IMR-90 (cell line): ENCODE measurements at regions not wholly inside any gene's neighbourhood (a gene's known extent, or its start where the extent isn't known, plus 50 kb on each side); places are given as distances from the start of the nearest gene placed in this dataset.

ENCODE experiments used
- ATAC-seq: fragments of 200-7000 bp; cut with Tn5 transposase; 2 replicates; pipeline ENCODE4 v1.9.1; 2020; ENCODE audit warnings: low read depth, mild to moderate bottlenecking, moderate library complexity
- BruUV-seq: library from RNA; stranded (reverse); fragments of 400-500 nt; replicated peaks from 2 replicates; lab custom pipeline; 2021; lab: Mats Ljungman, UMichigan
- CTCF ChIA-PET: fragments of 300-600 bp; formaldehyde crosslinking; extraction: SDS; loops from one replicate; lab custom pipeline; 2021; ENCODE audit warnings: antibody characterized with exemption; lab: Yijun Ruan, JAX
- POLR2A ChIA-PET: fragments of 300-600 bp; sonication (Branson Sonifier 250); formaldehyde crosslinking; loops from one replicate; lab custom pipeline; 2022; ENCODE audit warnings: antibody characterized with exemption; ENCODE audit not compliant: unreplicated experiment; lab: Charles Lee
- DNase-seq: peaks from one replicate; pipeline ENCODE4 v3.0.0; 2013
- H2AFZ ChIP-seq: replicated peaks from 2 replicates; pipeline ENCODE3; 2013; ENCODE audit warnings: low read length, mild to moderate bottlenecking; ENCODE audit not compliant: poor library complexity
- H2AK5ac ChIP-seq: 2 replicates; pipeline ENCODE4 v1.6.1; 2013; ENCODE audit warnings: low read depth, low read length, inconsistent platforms
- H2AK9ac ChIP-seq: replicated peaks from 2 replicates; pipeline ENCODE3; 2013; ENCODE audit warnings: mild to moderate bottlenecking, low read depth, low read length, moderate library complexity; ENCODE audit not compliant: poor library complexity
- H2BK120ac ChIP-seq: 2 replicates; pipeline ENCODE4 v1.6.1; 2013; ENCODE audit warnings: low read depth, low read length, inconsistent platforms
- H2BK15ac ChIP-seq: 3 replicates; pipeline ENCODE4 v1.6.1; 2013; ENCODE audit warnings: low read depth, low read length, inconsistent platforms
- H2BK20ac ChIP-seq: 2 replicates; pipeline ENCODE4 v1.6.1; 2013; ENCODE audit warnings: low read depth, mild to moderate bottlenecking, inconsistent platforms, low read length, moderate library complexity
- H2BK5ac ChIP-seq: 2 replicates; pipeline ENCODE4 v1.6.1; 2013; ENCODE audit warnings: mild to moderate bottlenecking, low read depth, low read length, inconsistent platforms; ENCODE audit not compliant: poor library complexity, severe bottlenecking
- H3K14ac ChIP-seq: replicated peaks from 2 replicates; pipeline ENCODE4 v1.6.1; 2013; ENCODE audit warnings: low read depth, low read length, inconsistent platforms
- H3K18ac ChIP-seq: 2 replicates; pipeline ENCODE4 v1.6.1; 2013; ENCODE audit warnings: low read depth, low read length, control low read depth
- H3K23ac ChIP-seq: 2 replicates; pipeline ENCODE4 v1.6.1; 2013; ENCODE audit warnings: low read depth, low read length, inconsistent platforms
- H3K27ac ChIP-seq: 2 replicates; pipeline ENCODE4 v1.5.1; 2013; ENCODE audit warnings: mild to moderate bottlenecking, control low read depth, low read length; ENCODE audit not compliant: insufficient read depth
- H3K27me3 ChIP-seq: 2 replicates; pipeline ENCODE4 v1.6.1; 2013; ENCODE audit warnings: low read length; ENCODE audit not compliant: control insufficient read depth, insufficient read depth
- H3K36me3 ChIP-seq: 2 replicates; pipeline ENCODE4 v1.6.1; 2013; ENCODE audit warnings: low read length, mixed read lengths; ENCODE audit not compliant: control insufficient read depth, insufficient read depth
- H3K4ac ChIP-seq: 2 replicates; pipeline ENCODE4 v1.6.1; 2013; ENCODE audit warnings: low read depth, low read length, inconsistent platforms
- H3K4me1 ChIP-seq: 2 replicates; pipeline ENCODE4 v1.6.1; 2013; ENCODE audit warnings: low read length, mixed read lengths; ENCODE audit not compliant: control insufficient read depth, insufficient read depth
- H3K4me2 ChIP-seq: 2 replicates; pipeline ENCODE4 v1.6.1; 2013; ENCODE audit warnings: low read depth, mild to moderate bottlenecking, control low read depth, low read length, moderate library complexity
- H3K4me3 ChIP-seq: 2 replicates; pipeline ENCODE4 v1.5.1; 2013; ENCODE audit warnings: low read depth, mild to moderate bottlenecking, control low read depth, low read length, moderate library complexity; ENCODE audit not compliant: insufficient read depth
- H3K56ac ChIP-seq: 2 replicates; pipeline ENCODE4 v1.6.1; 2013; ENCODE audit warnings: low read length, inconsistent platforms; ENCODE audit not compliant: insufficient read depth; ENCODE audit errors: extremely low read depth
- H3K79me1 ChIP-seq, 2 experiments: 2 replicates each; pipeline ENCODE4 v1.6.1; 2013; ENCODE audit warnings: low read length in 2 of 2, inconsistent platforms in 1 of 2, low read depth in 1 of 2
- H3K9ac ChIP-seq: 2 replicates; pipeline ENCODE4 v1.6.1; 2013; ENCODE audit warnings: low read depth, low read length, control low read depth
- H3K9me1 ChIP-seq: 2 replicates; pipeline ENCODE4 v1.6.1; 2013; ENCODE audit warnings: low read length, inconsistent platforms; ENCODE audit not compliant: insufficient read depth
- H3K9me3 ChIP-seq: 2 replicates; pipeline ENCODE4 v1.6.1; 2013; ENCODE audit warnings: low read length; ENCODE audit not compliant: control insufficient read depth, insufficient read depth
- H4K20me1 ChIP-seq: 2 replicates; pipeline ENCODE4 v1.6.1; 2013; ENCODE audit warnings: low read length, inconsistent platforms; ENCODE audit not compliant: insufficient read depth
- H4K5ac ChIP-seq: 2 replicates; pipeline ENCODE4 v1.6.1; 2013; ENCODE audit warnings: mild to moderate bottlenecking, low read depth, low read length, control low read depth
- H4K8ac ChIP-seq, 2 experiments: 2 replicates each; pipeline ENCODE4 v1.6.1; 2013; ENCODE audit warnings: low read depth in 2 of 2, low read length in 2 of 2, control low read depth in 1 of 2, inconsistent platforms in 1 of 2
- H4K91ac ChIP-seq: 2 replicates; pipeline ENCODE4 v1.6.1; 2013; ENCODE audit warnings: low read depth, low read length, inconsistent platforms; ENCODE audit not compliant: insufficient read depth
- BHLHE40 ChIP-seq: fragments of 150-350 bp; IDR thresholded peaks from 2 replicates; pipeline ENCODE4 v1.6.1; 2016; ENCODE audit warnings: mild to moderate bottlenecking, low read depth, low read length
- CEBPB ChIP-seq: IDR thresholded peaks from 2 replicates; pipeline ENCODE4 v1.6.1; 2012; ENCODE audit warnings: low read depth, low read length, improper control_type of control experiment
- CHD1 ChIP-seq: IDR thresholded peaks from 2 replicates; pipeline ENCODE4 v1.6.1; 2012; ENCODE audit warnings: low read depth, low read length, improper control_type of control experiment
- FOS ChIP-seq: fragments of 150-350 bp; IDR thresholded peaks from 2 replicates; pipeline ENCODE4 v1.6.1; 2016; ENCODE audit warnings: low read depth, low read length
- MAFK ChIP-seq: IDR thresholded peaks from 2 replicates; pipeline ENCODE4 v1.6.1; 2012; ENCODE audit warnings: low read depth, low read length, improper control_type of control experiment
- MAZ ChIP-seq: IDR thresholded peaks from 2 replicates; pipeline ENCODE4 v1.6.1; 2012; ENCODE audit warnings: low read depth, mild to moderate bottlenecking, low read length, improper control_type of control experiment, moderate library complexity, borderline replicate concordance
- MXI1 ChIP-seq: IDR thresholded peaks from 2 replicates; pipeline ENCODE4 v1.6.1; 2012; ENCODE audit warnings: low read depth, mild to moderate bottlenecking, low read length, moderate library complexity, borderline replicate concordance
- NFE2L2 ChIP-seq: fragments of 150-350 bp; IDR thresholded peaks from 2 replicates; pipeline ENCODE4 v1.6.1; 2016; ENCODE audit warnings: low read depth, mild to moderate bottlenecking, low read length
- POLR2A ChIP-seq: IDR thresholded peaks from 2 replicates; pipeline ENCODE4 v1.6.1; 2012; ENCODE audit warnings: mild to moderate bottlenecking, low read depth, low read length
- RAD21 ChIP-seq: IDR thresholded peaks from 2 replicates; pipeline ENCODE4 v1.6.1; 2012; ENCODE audit warnings: low read length, improper control_type of control experiment
- RCOR1 ChIP-seq: IDR thresholded peaks from 2 replicates; pipeline ENCODE4 v1.6.1; 2012; ENCODE audit warnings: mild to moderate bottlenecking, low read length, improper control_type of control experiment; ENCODE audit not compliant: insufficient replicate concordance
- RFX5 ChIP-seq: IDR thresholded peaks from 2 replicates; pipeline ENCODE4 v1.8.0; 2012; ENCODE audit warnings: low read depth, mild to moderate bottlenecking, low read length, moderate library complexity
- SMC3 ChIP-seq: fragments of 150-350 bp; IDR thresholded peaks from 2 replicates; pipeline ENCODE4 v1.6.1; 2016; ENCODE audit warnings: low read depth, mild to moderate bottlenecking, antibody characterized with exemption, low read length, moderate library complexity
- WGBS, 2 experiments: methylation state at CpG; one replicate each; pipeline versions ENCODE4 v1.1.5 to v1.1.7; 2013; ENCODE audit warnings: missing lambda C conversion rate in 2 of 2; ENCODE audit not compliant: insufficient read length in 1 of 2; ENCODE audit errors: extremely low coverage in 2 of 2; 5-methylcytosine and 5-hydroxymethylcytosine counted together
- dilution Hi-C: fragments of 300-500 bp; cut with HindIII; formaldehyde crosslinking; loops from one replicate; pipeline ENCODE4 v1.14.3; 2018; ENCODE audit warnings: low sequenced_read_pairs; ENCODE audit not compliant: unreplicated experiment
- in situ Hi-C: fragments of 300-500 bp; cut with MboI; formaldehyde crosslinking; loops from 3 replicates; pipeline ENCODE4 v1.14.3; 2019; ENCODE audit warnings: low sequenced_read_pairs, inconsistent platforms, mixed read lengths
- intact Hi-C: fragments of 100-400 bp; cut with micrococcal nuclease; formaldehyde crosslinking; loops from 2 replicates; pipeline ENCODE4 v1.10.0; 2022
- TF ChIP-seq, protein P1 (sequence below): fragments of 150-350 bp; IDR thresholded peaks from 2 replicates; pipeline ENCODE4 v1.6.1; 2016; ENCODE audit warnings: low read depth, mild to moderate bottlenecking, low read length, moderate library complexity, borderline replicate concordance
- TF ChIP-seq, protein P2 (sequence below): conservative IDR thresholded peaks from 2 replicates; pipeline ENCODE4 v1.5.1; 2012; ENCODE audit warnings: mild to moderate bottlenecking, low read depth, low read length, improper control_type of control experiment
- TF ChIP-seq, protein P3 (sequence below): fragments of 150-350 bp; IDR thresholded peaks from 2 replicates; pipeline ENCODE4 v1.6.1; 2017; ENCODE audit warnings: mild to moderate bottlenecking, antibody characterized with exemption, low read length, low read depth

DNA sequence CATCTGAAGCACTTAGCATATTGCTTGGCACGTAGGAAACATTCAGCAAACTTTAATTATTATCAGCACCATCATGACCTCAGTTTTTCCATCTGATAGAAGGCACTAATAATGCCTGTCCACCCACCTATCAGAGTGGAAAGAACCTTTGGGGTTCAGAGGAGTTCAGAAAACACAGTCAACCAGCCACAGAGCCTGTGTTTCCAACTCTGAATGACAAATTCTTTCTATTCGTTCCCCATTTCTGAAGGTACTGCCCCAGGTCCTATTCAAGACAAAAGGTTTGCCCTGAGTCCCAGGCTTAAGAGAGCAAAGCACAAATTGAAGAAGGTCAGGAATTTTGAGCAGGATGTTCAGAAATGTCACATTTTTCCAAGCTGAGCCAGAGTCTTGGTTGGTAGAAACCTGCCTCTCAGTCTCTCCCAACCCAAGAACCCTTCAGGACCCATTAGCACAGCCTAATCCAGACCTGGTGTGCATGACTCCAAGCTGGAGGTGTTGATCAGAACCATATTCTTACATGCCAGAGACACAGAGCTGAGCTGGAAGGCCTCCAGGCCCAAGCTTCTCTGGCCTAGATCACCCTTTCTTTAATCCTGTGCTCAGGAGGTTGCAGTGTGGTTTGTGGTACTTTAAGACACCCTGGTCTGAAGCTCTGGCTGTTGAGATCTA, 114.4 kb downstream of the TBX5 start:
- DNase-seq = no peak
- ChIA-PET POLR2A (no interaction called here), CTCF (no interaction called here)

More for the DNA sequence above, 114.4 kb downstream of the TBX5 start:
- Histone ChIP-seq H3K9me1 (no peaks in the 10 kb centered on the region), H3K14ac (no peak overlapping the region), H3K36me3 (no peaks in the 10 kb centered on the region), H3K18ac (no peak overlapping the region), H3K79me1 (no peaks in the 10 kb centered on the region), H2AFZ (no peak overlapping the region), H2BK120ac (no peak overlapping the region), H2BK5ac (no peak overlapping the region), H2AK9ac (no peak overlapping the region), H2BK15ac (no peak overlapping the region), H2AK5ac (no peak overlapping the region), H4K20me1 (no peaks in the 10 kb centered on the region), H3K4ac (no peak overlapping the region), H3K23ac (no peak overlapping the region), H4K5ac (no peak overlapping the region), H2BK20ac (no peak overlapping the region), H3K4me3 (no peak overlapping the region), H3K27me3 (peaks cover 18% of the 10 kb centered on the region), H3K4me1 (no peaks in the 10 kb centered on the region), H3K56ac (no peak overlapping the region), H3K4me2 (no peak overlapping the region), H3K9ac (no peak overlapping the region), H4K91ac (no peak overlapping the region), H4K8ac (no peak overlapping the region), H3K9me3 (peaks cover 5% of the 10 kb centered on the region; the same call in 1 of the 2 replicates), H3K27ac (no peak overlapping the region)
- no CpG with 5 or more reads among the region's 2 CpGs for WGBS, 2 experiments
- TF ChIP-seq, protein P1, sequence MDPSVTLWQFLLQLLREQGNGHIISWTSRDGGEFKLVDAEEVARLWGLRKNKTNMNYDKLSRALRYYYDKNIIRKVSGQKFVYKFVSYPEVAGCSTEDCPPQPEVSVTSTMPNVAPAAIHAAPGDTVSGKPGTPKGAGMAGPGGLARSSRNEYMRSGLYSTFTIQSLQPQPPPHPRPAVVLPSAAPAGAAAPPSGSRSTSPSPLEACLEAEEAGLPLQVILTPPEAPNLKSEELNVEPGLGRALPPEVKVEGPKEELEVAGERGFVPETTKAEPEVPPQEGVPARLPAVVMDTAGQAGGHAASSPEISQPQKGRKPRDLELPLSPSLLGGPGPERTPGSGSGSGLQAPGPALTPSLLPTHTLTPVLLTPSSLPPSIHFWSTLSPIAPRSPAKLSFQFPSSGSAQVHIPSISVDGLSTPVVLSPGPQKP = no peak
- TF ChIP-seq CHD1 (no peak), MXI1 (no peak), POLR2A (no peak), RAD21 (no peak), CEBPB (no peak), MAZ (no peak), MAFK (no peak), SMC3 (no peak), RFX5 (no peak), RCOR1 (no peak), FOS (no peak), BHLHE40 (no peak), NFE2L2 (no peak)
- TF ChIP-seq, protein P2, sequence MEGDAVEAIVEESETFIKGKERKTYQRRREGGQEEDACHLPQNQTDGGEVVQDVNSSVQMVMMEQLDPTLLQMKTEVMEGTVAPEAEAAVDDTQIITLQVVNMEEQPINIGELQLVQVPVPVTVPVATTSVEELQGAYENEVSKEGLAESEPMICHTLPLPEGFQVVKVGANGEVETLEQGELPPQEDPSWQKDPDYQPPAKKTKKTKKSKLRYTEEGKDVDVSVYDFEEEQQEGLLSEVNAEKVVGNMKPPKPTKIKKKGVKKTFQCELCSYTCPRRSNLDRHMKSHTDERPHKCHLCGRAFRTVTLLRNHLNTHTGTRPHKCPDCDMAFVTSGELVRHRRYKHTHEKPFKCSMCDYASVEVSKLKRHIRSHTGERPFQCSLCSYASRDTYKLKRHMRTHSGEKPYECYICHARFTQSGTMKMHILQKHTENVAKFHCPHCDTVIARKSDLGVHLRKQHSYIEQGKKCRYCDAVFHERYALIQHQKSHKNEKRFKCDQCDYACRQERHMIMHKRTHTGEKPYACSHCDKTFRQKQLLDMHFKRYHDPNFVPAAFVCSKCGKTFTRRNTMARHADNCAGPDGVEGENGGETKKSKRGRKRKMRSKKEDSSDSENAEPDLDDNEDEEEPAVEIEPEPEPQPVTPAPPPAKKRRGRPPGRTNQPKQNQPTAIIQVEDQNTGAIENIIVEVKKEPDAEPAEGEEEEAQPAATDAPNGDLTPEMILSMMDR = no peak
- TF ChIP-seq, protein P3, sequence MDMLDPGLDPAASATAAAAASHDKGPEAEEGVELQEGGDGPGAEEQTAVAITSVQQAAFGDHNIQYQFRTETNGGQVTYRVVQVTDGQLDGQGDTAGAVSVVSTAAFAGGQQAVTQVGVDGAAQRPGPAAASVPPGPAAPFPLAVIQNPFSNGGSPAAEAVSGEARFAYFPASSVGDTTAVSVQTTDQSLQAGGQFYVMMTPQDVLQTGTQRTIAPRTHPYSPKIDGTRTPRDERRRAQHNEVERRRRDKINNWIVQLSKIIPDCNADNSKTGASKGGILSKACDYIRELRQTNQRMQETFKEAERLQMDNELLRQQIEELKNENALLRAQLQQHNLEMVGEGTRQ = no peak
- in situ Hi-C loops (no loop called here), dilution Hi-C loops (no loop called here), intact Hi-C loops (no loop called here)
- no peak for ATAC-seq
- no TSS peak for BruUV-seq
